NT2/D1 (cell line): ENCODE measurements at regions not wholly inside any gene's neighbourhood (a gene's known extent, or its start where the extent isn't known, plus 50 kb on each side); places are given as distances from the start of the nearest gene placed in this dataset.

Experiments
- DNase-seq: peaks from one replicate; pipeline ENCODE4 v3.0.0-alpha.2; 2011; ENCODE audit warnings: low read depth, low spot score
- H3K27me3 ChIP-seq: 2 replicates; pipeline ENCODE4 v1.6.0; 2011; ENCODE audit warnings: mild to moderate bottlenecking; ENCODE audit not compliant: insufficient read length, insufficient read depth
- H3K36me3 ChIP-seq: 2 replicates; pipeline ENCODE4 v1.6.1; 2011; ENCODE audit warnings: mild to moderate bottlenecking, low read length, mixed read lengths; ENCODE audit not compliant: insufficient read depth, insufficient read length
- H3K4me1 ChIP-seq: 2 replicates; pipeline ENCODE4 v1.5.1; 2011; ENCODE audit not compliant: insufficient read depth, insufficient read length
- H3K4me3 ChIP-seq: 2 replicates; pipeline ENCODE4 v1.5.1; 2011; ENCODE audit warnings: low read depth; ENCODE audit not compliant: insufficient read length
- H3K9ac ChIP-seq: 2 replicates; pipeline ENCODE4 v1.6.0; 2011; ENCODE audit warnings: low read depth; ENCODE audit not compliant: insufficient read length
- H3K9me3 ChIP-seq: 2 replicates; pipeline ENCODE4 v1.5.1; 2011; ENCODE audit warnings: mild to moderate bottlenecking, low read length; ENCODE audit not compliant: insufficient read depth
- SUZ12 ChIP-seq: IDR thresholded peaks from 2 replicates; pipeline ENCODE4 v1.6.1; 2011; ENCODE audit not compliant: insufficient read length, insufficient read depth; ENCODE audit errors: extremely low read depth
- YY1 ChIP-seq: IDR thresholded peaks from 2 replicates; pipeline ENCODE4 v1.6.1; 2011; ENCODE audit not compliant: insufficient read length, insufficient read depth
- ZNF274 ChIP-seq: IDR thresholded peaks from 2 replicates; pipeline ENCODE4 v1.6.1; 2011; ENCODE audit warnings: mild to moderate bottlenecking, low read depth, low read length

DNA sequence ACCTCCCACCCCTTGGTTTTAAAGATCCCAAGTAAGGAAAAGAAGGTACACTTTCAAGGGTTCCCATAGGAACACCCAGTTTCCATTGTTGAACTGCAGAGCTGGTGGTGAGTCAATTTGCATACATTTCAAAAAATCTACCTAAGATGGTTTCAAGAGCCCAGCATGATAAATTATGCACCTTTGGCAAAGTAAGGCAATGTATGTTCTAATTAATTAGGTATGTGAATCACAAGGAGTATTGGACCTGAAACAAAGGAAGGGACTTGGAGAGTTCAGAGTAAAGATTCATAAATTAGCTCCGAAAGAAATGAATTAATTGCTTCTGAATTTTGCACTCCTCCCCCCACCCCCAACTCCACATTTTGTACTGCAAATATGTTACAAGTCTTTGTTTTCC lies 459.7 kb downstream of the LRATD1 start:
- H3K36me3 ChIP-seq: no peaks in the 10 kb centered on the region
- no peak for TF ChIP-seq ZNF274
- H3K9ac ChIP-seq: no peak overlapping the region
- no peaks in the 10 kb centered on the region for H3K27me3 ChIP-seq
- H3K4me3 ChIP-seq: no peak overlapping the region
- H3K9me3 ChIP-seq: peaks cover 8% of the 10 kb centered on the region; the same call in 1 of the 2 replicates
- H3K4me1 ChIP-seq: peaks cover 3% of the 10 kb centered on the region
- no peak for DNase-seq

GRCh38 chr2:15092691-15093090 lies 460.2 kb downstream of the LRATD1 start:
- H3K36me3 ChIP-seq: no peaks in the 10 kb centered on the region
- no peak for DNase-seq
- no peak for TF ChIP-seq YY1
- TF ChIP-seq ZNF274: no peak
- no peak for TF ChIP-seq SUZ12
- no peaks in the 10 kb centered on the region for H3K27me3 ChIP-seq
- H3K4me3 ChIP-seq: no peak overlapping the region
- H3K4me1 ChIP-seq: peaks cover 3% of the 10 kb centered on the region
- H3K9me3 ChIP-seq: peaks cover 8% of the 10 kb centered on the region; the same call in 1 of the 2 replicates
- no peak overlapping the region for H3K9ac ChIP-seq

DNA sequence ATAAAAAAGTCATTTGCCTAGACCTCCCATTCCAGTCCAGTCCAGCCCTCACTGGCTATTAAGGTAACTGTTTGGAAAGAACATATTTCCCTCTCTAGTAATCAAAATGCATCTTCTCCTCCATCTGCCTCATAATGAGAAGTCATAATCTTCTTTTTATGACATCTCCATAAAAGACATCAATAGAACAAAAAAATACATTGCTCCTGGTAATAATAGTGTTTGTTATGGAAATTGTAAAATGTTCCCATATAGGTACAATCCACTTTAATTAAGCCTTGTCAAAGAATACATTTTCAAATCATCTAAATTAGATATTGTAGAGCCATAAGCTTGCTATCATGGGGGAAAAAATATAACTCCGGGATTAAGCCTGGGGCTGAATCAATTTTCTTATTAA lies 461.6 kb downstream of the LRATD1 start:
- H3K27me3 ChIP-seq: no peaks in the 10 kb centered on the region
- no peak for TF ChIP-seq SUZ12
- no peak for TF ChIP-seq YY1
- TF ChIP-seq ZNF274: no peak
- no peak overlapping the region for H3K4me3 ChIP-seq
- H3K36me3 ChIP-seq: no peaks in the 10 kb centered on the region
- H3K9ac ChIP-seq: no peak overlapping the region
- H3K9me3 ChIP-seq: peaks cover 8% of the 10 kb centered on the region; the same call in 1 of the 2 replicates
- DNase-seq: no peak
- H3K4me1 ChIP-seq: peaks cover 3% of the 10 kb centered on the region

GRCh38 chr2:15096873-15097272 lies 464.3 kb downstream of the NBAS start:
- peak; percentile 58 for DNase-seq
- TF ChIP-seq YY1: no peak
- TF ChIP-seq SUZ12: no peak
- no peak for TF ChIP-seq ZNF274
- H3K9me3 ChIP-seq: peaks cover 8% of the 10 kb centered on the region; the same call in 1 of the 2 replicates
- no peaks in the 10 kb centered on the region for H3K36me3 ChIP-seq
- H3K9ac ChIP-seq: no peak overlapping the region
- H3K27me3 ChIP-seq: no peaks in the 10 kb centered on the region
- peaks cover 3% of the 10 kb centered on the region for H3K4me1 ChIP-seq
- no peak overlapping the region for H3K4me3 ChIP-seq

- no peaks in the 10 kb centered on the region for H3K36me3 ChIP-seq
- no peak for DNase-seq
- TF ChIP-seq ZNF274: no peak
- TF ChIP-seq YY1: no peak
- TF ChIP-seq SUZ12: no peak
- no peaks in the 10 kb centered on the region for H3K4me1 ChIP-seq
- no peak overlapping the region for H3K9ac ChIP-seq
- H3K9me3 ChIP-seq: peaks cover 6% of the 10 kb centered on the region
- no peak overlapping the region for H3K4me3 ChIP-seq
- H3K27me3 ChIP-seq: no peaks in the 10 kb centered on the region
These were observed 454.0 kb downstream of the NBAS start for GRCh38 chr2:15107137-15107536.

- H3K4me3 ChIP-seq: no peak overlapping the region
- H3K9me3 ChIP-seq: peaks cover 17% of the 10 kb centered on the region
- TF ChIP-seq ZNF274 (no peak), YY1 (no peak), SUZ12 (no peak)
- DNase-seq: no peak
- H3K36me3 ChIP-seq: no peaks in the 10 kb centered on the region
- no peak overlapping the region for H3K9ac ChIP-seq
- H3K4me1 ChIP-seq: no peaks in the 10 kb centered on the region
- no peaks in the 10 kb centered on the region for H3K27me3 ChIP-seq
These were observed 449.4 kb downstream of the NBAS start for GRCh38 chr2:15111718-15112117.

GRCh38 chr2:15112216-15112615 lies 448.9 kb downstream of the NBAS start:
- Histone ChIP-seq H3K4me1 (no peaks in the 10 kb centered on the region), H3K27me3 (no peaks in the 10 kb centered on the region), H3K36me3 (no peaks in the 10 kb centered on the region), H3K9me3 (peaks cover 17% of the 10 kb centered on the region), H3K4me3 (no peak overlapping the region), H3K9ac (no peak overlapping the region)
- TF ChIP-seq SUZ12: no peak
- no peak for DNase-seq

GRCh38 chr2:15115776-15116175 lies 445.4 kb downstream of the NBAS start:
- Histone ChIP-seq H3K36me3 (no peaks in the 10 kb centered on the region), H3K9me3 (peaks cover 17% of the 10 kb centered on the region), H3K4me1 (peaks cover 4% of the 10 kb centered on the region), H3K9ac (no peak overlapping the region), H3K4me3 (no peak overlapping the region), H3K27me3 (no peaks in the 10 kb centered on the region)
- TF ChIP-seq YY1 (no peak), ZNF274 (no peak), SUZ12 (no peak)
- no peak for DNase-seq
